RKO (cell line): ENCODE measurements at regions not wholly inside any gene's neighbourhood (a gene's known extent, or its start where the extent isn't known, plus 50 kb on each side); places are given as distances from the start of the nearest gene placed in this dataset.
"Not testable (repeated sequence)": the region's sequence is repeated elsewhere in the genome, so short reads cannot be mapped to it uniquely, and the experiment has no call there.

Experiments used
- DNase-seq: peaks from one replicate; pipeline ENCODE4 v3.0.0-alpha.2; 2016; ENCODE audit warnings: low spot score

GRCh38 chr10:37467246-37467645, 341.8 kb downstream of the ANKRD30A start:
- no peak for DNase-seq

- no peak for DNase-seq
Measured at GRCh38 chr10:37456456-37456855, 331.1 kb downstream of the ANKRD30A start.

- no peak for DNase-seq
Measured at GRCh38 chr10:37448161-37448560, 322.8 kb downstream of the ANKRD30A start.

GRCh38 chr10:37442882-37443281, 317.5 kb downstream of the ANKRD30A start:
- no peak for DNase-seq

GRCh38 chr10:37441224-37441623, 315.8 kb downstream of the ANKRD30A start:
- not testable (repeated sequence) for DNase-seq

GRCh38 chr10:37439826-37440225, 314.4 kb downstream of the ANKRD30A start:
- DNase-seq, result no peak

- DNase-seq, result peak; percentile 69
Measured at GRCh38 chr10:37436357-37436756, 311.0 kb downstream of the ANKRD30A start.

GRCh38 chr10:37434091-37434490, 308.7 kb downstream of the ANKRD30A start:
- DNase-seq, result peak; percentile 73
